ENCODE measurements at regions not wholly inside any gene's neighbourhood (a gene's known extent, or its start where the extent isn't known, plus 50 kb on each side); places are given as distances from the start of the nearest gene placed in this dataset.
"Not testable (repeated sequence)": the region's sequence is repeated elsewhere in the genome, so short reads cannot be mapped to it uniquely, and the experiment has no call there.

DNA sequence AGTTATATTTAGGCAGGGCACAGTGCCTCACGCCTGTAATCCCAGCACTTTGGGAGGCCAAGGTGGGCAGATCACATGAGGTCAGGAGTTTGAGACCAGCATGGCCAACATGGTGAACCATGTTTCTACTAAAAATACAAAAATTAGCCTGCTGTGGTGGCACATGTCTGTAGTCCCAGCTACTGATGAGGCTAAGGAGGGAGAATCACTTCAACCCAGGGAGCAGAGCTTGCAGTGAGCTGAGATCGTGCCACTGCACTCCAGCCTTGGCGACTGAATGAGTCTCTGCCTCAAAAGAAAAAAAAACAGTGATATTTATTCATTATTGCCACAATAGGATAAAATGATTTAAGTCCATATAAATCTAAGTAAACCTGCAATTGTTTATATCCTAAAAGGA is 56.4 kb upstream of the LRRK2 start:
- TF ChIP-seq, protein P1, sequence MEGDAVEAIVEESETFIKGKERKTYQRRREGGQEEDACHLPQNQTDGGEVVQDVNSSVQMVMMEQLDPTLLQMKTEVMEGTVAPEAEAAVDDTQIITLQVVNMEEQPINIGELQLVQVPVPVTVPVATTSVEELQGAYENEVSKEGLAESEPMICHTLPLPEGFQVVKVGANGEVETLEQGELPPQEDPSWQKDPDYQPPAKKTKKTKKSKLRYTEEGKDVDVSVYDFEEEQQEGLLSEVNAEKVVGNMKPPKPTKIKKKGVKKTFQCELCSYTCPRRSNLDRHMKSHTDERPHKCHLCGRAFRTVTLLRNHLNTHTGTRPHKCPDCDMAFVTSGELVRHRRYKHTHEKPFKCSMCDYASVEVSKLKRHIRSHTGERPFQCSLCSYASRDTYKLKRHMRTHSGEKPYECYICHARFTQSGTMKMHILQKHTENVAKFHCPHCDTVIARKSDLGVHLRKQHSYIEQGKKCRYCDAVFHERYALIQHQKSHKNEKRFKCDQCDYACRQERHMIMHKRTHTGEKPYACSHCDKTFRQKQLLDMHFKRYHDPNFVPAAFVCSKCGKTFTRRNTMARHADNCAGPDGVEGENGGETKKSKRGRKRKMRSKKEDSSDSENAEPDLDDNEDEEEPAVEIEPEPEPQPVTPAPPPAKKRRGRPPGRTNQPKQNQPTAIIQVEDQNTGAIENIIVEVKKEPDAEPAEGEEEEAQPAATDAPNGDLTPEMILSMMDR (IDR thresholded peaks at IDR 0.05): not testable (repeated sequence)
- not testable (repeated sequence) for TF ChIP-seq POLR2A, EP300 (IDR thresholded peaks at IDR 0.05)
